ENCODE measurements at regions not wholly inside any gene's neighbourhood (a gene's known extent, or its start where the extent isn't known, plus 50 kb on each side); places are given as distances from the start of the nearest gene placed in this dataset.

GRCh38 chr14:98960617-98961013 is 311.4 kb downstream of the BCL11B start:
- DNase-seq = no peak
- no peak for TF ChIP-seq CTCF (IDR thresholded peaks at IDR 0.05)
- no peaks in the 10 kb centered on the region for H3K4me1 Mint-ChIP-seq
- ATAC-seq (ENCODE audit: low read depth) = no peak
- H3K9me3 Mint-ChIP-seq = no peaks in the 10 kb centered on the region
- H3K4me3 Mint-ChIP-seq = no peak overlapping the region
- H3K27me3 Mint-ChIP-seq = no peaks in the 10 kb centered on the region
- POLR2A ChIA-PET = no interaction called here
- intact Hi-C loops (cut with micrococcal nuclease) = no loop called here
- H3K36me3 Mint-ChIP-seq (ENCODE audit: low read depth) = no peaks in the 10 kb centered on the region
- no peak overlapping the region for H3K27ac Mint-ChIP-seq
- CTCF ChIA-PET = no interaction called here

- Mint-ChIP-seq H3K4me1 (no peaks in the 10 kb centered on the region), H3K36me3 (ENCODE audit: low read depth) (no peaks in the 10 kb centered on the region), H3K4me3 (no peak overlapping the region), H3K27ac (no peak overlapping the region), H3K9me3 (no peaks in the 10 kb centered on the region), H3K27me3 (no peaks in the 10 kb centered on the region)
- no peak for TF ChIP-seq CTCF (IDR thresholded peaks at IDR 0.05)
- CTCF ChIA-PET = no interaction called here
- intact Hi-C loops (cut with micrococcal nuclease) = no loop called here
- ATAC-seq (ENCODE audit: low read depth) (no peak), DNase-seq (no peak)
- POLR2A ChIA-PET = no interaction called here
Observed at GRCh38 chr14:98961191-98961590, 310.8 kb downstream of the BCL11B start.

DNA sequence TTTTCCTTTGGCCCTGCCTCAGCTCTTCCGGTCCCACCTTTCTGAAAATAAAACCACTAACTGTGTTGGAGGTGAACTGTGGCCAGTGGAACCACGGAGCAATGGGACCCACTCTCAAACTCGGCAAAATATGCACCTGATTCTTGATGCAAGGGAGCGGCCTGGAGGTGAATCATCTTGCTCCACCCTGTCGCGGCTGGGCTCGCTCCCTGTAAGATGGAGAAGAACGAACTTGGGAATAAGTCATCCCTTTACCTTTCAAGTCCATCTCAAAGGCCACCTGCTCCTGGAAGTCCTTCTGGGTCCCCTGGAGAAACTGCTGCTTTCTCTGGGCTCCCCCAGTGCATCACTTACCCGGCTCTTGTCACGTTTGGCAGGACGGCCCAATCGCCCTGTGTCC is 309.9 kb downstream of the BCL11B start:
- H3K4me3 Mint-ChIP-seq = no peak overlapping the region
- no peaks in the 10 kb centered on the region for H3K36me3 Mint-ChIP-seq (ENCODE audit: low read depth)
- H3K27me3 Mint-ChIP-seq = no peaks in the 10 kb centered on the region
- H3K4me1 Mint-ChIP-seq = no peaks in the 10 kb centered on the region
- ATAC-seq (ENCODE audit: low read depth) (no peak), DNase-seq (no peak)
- intact Hi-C loops (cut with micrococcal nuclease) = no loop called here
- POLR2A ChIA-PET = no interaction called here
- H3K27ac Mint-ChIP-seq = no peak overlapping the region
- TF ChIP-seq CTCF (IDR thresholded peaks at IDR 0.05) = no peak
- CTCF ChIA-PET = no interaction called here
- H3K9me3 Mint-ChIP-seq = no peaks in the 10 kb centered on the region

GRCh38 chr14:98963610-98964009 is 308.4 kb downstream of the BCL11B start:
- Mint-ChIP-seq H3K4me3 (no peak overlapping the region), H3K36me3 (ENCODE audit: low read depth) (no peaks in the 10 kb centered on the region), H3K27ac (no peak overlapping the region), H3K9me3 (peaks cover 2% of the 10 kb centered on the region), H3K4me1 (no peaks in the 10 kb centered on the region), H3K27me3 (no peaks in the 10 kb centered on the region)
- DNase-seq (no peak), ATAC-seq (ENCODE audit: low read depth) (no peak)
- CTCF ChIA-PET = no interaction called here
- intact Hi-C loops (cut with micrococcal nuclease) = no loop called here
- POLR2A ChIA-PET = no interaction called here
- no peak for TF ChIP-seq CTCF (IDR thresholded peaks at IDR 0.05)

DNA sequence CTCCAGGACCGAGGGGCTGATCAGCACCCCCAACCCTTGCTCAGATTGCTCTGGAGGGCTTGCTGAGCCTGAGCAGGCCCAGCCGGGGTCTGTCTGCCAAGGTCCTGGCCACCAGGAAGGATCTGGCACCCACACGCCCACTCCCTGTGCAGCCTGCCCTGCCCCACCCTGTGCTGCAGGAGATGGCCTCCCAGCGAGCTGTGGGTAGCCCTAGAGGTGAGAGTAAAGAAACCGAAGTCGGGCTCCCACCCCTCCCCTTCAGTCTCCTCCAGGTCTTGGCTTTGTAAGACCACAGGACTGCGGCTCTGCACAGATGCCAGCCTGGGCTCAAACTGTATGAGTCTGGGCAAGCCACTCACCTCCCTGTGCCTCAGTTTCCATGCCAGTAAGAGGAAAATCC is 307.8 kb downstream of the BCL11B start:
- Mint-ChIP-seq H3K36me3 (ENCODE audit: low read depth) (no peaks in the 10 kb centered on the region), H3K9me3 (peaks cover 4% of the 10 kb centered on the region), H3K4me3 (no peak overlapping the region), H3K27me3 (no peaks in the 10 kb centered on the region), H3K27ac (no peak overlapping the region), H3K4me1 (no peaks in the 10 kb centered on the region)
- ATAC-seq (ENCODE audit: low read depth) (no peak), DNase-seq (no peak)
- ChIA-PET CTCF (no interaction called here), POLR2A (interaction anchor here (0.5 kb wide), 1 partner anchor 1935 kb away, joined by 3 read pairs; no protein-coding TSS in a partner anchor)
- TF ChIP-seq CTCF (IDR thresholded peaks at IDR 0.05) = no peak
- intact Hi-C loops (cut with micrococcal nuclease) = no loop called here

Measured in activated B cell treated with CpG ODN at 0.5 μM for 24 hours (primary cell).